SIG-M5 treated with dmso at 0.1 percent for 504 hours (cell line): ENCODE measurements at regions not wholly inside any gene's neighbourhood (a gene's known extent, or its start where the extent isn't known, plus 50 kb on each side); places are given as distances from the start of the nearest gene placed in this dataset.

Experiments
- DNase-seq: peaks from one replicate; lab custom pipeline; 2025; ENCODE audit not compliant: unreplicated experiment; lab: John Stamatoyannopoulos, UW

DNA sequence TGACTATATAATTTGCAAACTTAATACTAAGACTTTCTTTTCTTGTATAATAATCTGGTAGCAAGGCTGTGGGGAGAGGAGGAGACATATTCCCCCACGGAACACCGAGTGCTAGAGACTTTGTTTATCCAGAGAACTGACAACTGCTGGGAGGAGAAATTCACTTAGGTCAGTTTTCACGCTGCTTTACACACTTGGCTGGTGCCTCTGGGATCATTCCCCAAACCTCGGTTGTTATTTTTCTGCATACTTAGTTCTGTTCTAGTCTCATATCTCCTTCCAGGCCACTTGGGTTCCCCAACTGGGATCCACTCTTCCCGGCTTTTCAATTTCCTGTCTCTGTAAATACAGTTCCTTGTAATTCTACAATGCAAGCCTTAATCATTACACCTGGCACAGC, 238.2 kb upstream of the ADAMTS16 start:
- no peak for DNase-seq

DNA sequence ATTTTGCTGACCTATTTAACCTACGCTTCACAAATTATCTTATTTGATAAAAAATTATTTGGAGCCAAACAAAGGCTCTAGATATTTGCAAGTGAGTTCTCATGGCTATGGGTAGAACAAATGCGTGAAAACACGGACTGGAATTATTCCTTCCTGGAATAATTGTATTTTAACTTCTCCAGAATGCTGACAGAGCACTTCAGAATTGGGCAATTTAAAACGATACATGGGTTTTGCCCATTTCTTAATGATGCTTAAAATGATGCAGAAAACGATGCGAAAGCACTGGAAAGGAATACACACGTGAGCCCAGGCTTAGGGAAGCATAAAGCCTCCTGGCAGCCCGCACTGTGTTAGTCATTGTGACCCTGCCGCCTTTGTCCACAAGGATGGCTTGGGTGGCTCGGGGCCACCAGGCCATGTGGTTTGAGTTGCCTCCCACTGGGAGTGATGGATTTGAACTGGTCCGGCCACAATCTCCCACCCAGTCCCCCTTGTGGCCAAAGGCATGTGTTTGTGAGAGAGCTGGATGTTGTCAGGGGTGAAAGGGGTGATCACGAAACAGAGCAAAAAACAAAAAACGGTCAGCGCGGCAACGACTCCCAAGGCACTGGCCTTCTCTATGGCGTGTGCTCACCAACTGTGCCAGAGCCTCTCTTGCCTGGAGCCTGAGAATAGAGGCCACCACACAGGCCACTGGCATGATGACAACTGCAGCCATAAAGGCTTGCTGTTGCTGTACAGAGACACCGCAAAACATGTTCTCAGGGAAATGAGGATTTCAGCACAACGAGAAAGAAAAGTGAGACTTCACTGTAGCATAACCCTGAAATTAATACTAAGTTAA, 234.2 kb upstream of the ADAMTS16 start:
- DNase-seq = no peak

DNA sequence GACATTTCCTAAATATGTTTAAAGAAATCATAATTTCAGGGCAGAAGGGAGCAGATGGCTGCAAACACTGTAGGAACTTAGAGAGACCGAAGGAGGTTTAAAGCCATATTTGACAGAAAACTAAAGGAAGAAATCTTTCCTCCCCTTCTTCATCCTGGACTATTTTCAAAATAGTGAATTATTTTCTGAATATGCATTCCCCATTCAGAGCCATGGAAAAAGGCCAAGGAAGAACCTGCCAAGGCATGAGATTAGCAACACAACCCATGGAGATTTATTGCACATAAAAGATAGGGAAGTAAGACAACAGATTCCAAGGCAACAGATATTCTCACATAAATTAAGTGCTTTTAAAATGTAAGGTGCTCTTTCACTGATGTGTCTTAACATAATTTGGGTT, 233.3 kb upstream of the ADAMTS16 start:
- no peak for DNase-seq

DNA sequence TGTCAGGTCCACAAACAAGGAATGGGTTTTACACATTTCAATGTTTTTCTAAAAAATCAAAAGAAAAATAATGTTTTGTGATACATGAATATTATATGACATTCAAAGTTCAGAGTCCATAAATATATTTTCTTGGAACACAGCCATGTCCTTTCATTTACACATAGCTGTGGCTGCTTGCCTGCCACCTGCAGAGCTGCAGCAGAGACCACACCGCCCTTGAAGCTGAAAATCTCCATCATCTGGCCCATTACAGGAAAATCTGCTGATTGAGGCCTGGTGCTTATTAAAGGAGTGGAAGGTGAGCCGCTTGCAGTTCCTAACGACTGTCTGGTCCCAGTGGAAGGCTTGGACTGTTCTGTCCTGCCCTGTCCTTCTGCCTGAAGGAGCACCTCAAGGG, 232.6 kb upstream of the ADAMTS16 start:
- DNase-seq = no peak

DNA sequence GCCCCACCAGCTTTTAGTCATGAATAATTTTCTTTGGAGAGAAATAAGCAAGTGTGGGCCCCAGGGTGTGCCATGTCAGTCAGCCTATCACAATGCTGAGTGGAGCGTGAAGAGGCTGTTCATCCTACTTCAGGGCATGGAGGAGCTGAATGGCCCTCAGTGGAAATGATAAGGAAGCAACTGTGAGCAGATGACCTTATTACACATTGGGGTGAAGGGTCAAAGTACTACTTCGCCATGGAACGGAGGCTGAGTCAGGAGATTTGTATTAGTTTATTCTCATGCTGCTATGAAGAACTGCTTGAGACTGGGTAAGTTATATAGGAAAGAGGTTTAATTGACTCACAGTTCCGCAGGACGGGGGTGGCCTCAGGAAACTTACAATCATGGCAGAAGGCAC, 231.0 kb upstream of the ADAMTS16 start:
- no peak for DNase-seq

DNA sequence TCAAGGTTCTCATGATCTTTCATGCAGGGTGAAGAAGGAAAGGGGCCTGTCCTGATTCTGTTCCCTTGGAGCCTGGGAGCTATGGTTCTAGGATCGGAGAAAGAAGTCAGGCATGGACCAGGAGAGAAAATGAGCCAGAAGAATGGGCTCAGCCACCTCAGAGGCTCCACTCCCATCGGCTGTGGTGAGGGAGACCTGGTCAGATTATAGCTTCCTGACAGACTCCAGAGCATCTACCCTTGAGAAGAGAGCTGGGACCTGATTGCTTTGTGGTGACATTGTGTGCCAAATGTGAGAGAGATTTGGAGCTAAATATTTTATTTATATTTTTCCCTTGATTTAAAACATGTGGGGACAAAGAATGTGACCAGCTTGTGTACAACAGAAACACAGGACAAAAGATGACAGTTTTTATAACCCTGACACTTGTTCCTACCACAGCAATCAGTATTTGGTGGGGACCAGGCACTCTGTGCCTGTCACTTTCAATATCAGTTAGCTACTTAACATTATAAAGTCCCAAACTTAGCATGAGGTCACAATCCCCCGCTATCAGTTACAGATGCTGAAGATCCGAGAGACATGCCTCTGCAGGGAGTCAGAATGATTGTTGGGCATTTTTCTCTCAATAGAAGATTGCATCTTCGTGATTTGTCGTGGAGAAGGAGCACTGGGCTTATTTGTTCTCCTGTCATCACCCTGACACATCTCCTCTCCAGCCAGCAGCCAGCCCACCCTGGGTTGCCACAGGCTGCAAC, 228.3 kb upstream of the ADAMTS16 start:
- no peak for DNase-seq

DNA sequence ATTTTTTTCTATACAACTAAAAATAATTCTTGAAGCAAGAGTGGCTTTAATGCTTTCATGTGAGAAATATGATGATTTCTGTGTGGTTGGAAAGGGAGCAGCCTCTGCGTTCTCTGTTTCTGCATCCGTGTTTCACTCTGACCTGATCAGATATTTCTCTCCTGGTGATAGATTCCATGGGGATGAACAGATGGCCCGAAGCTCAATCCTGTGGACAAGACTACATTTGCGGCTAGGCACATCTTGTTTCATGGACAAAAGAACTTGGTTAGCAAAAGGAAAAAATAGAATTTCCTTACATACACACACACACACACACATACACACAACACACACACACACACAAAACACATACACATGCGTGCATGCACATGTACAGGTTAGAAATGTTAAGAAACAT, 218.2 kb upstream of the ADAMTS16 start:
- no peak for DNase-seq

DNA sequence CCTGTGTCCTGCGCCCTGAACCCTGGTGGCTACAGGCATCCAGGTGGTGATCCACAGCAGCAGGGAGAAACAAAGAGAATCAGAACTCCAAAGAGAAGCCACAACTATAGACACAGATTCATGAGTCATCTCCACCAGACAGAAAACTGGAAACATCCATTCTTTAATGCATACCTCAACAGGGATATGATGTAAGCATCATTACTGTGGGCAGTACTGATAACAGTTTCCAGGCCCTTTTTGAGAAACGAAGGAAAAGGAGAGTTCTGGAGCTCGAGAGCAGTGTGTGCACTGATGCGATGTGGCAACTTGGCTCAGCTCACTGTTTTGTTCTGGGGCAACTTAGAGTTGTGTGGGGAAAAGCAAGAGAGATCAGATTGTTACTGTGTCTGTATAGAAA, 215.6 kb upstream of the ADAMTS16 start:
- DNase-seq = no peak

DNA sequence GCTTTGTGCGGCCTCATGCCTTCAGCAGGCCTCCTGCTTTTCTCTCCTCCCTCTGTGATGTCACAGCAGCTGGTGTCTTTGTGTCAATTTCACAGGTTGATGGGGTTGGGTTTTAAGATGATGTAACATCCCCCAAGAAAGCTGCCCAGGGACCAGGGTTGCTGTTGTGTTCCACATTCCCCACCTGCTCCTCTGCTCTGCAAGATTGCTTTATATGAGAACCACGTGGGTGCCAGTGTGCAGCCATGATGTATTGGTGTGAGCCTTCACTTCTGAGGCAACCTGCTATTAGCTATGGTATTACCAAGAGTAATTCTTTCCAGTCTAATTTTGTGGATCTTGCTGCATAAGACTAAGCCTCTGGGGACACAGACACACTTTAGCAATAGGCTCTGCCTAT, 213.0 kb upstream of the ADAMTS16 start:
- DNase-seq = no peak

DNA sequence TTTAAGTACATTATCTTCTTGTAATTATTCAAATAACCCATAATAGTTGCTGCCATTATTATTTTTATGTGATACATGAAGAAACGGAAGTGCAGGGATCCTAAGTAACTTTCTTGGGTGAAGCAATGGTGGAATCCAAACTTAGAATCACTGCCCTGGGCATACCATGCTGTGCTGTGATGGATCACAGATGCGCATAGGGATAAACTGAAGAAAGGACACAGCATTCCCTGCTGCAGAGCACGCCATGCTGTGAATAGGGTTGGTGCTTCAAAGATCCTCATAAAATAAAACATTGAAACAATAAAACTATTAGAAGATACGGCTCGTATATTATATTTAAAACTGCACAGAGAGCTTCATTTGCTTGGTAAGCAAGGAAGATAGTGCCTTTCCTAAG, 211.7 kb upstream of the ADAMTS16 start:
- DNase-seq = no peak

DNA sequence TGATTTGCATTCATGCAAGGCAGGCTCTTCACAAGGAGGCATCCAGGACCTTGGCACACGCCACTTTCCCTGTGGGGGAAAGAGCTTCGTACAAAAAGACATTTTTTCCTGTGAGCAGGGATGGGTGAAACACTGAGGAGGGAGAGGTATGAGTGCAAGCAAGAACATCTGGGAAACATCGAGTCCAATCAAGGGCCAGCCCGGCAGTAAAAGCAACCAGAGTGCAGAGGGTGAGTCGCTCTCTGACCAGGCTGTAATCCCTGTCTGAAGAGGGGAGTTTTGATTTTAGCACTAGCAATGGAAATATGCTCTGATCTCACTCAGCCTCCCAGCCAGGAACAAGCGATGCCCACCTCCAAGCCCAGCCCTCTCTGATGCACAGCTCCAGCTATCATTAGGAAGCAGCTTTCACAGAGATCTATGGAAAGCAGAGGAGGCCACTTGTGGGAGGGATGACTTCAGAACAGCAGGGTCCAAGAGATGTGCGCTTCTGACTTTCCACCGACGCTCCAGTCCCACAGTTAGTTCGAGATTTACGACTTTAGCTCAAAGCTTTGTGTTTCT, 211.0 kb upstream of the ADAMTS16 start:
- DNase-seq = no peak

DNA sequence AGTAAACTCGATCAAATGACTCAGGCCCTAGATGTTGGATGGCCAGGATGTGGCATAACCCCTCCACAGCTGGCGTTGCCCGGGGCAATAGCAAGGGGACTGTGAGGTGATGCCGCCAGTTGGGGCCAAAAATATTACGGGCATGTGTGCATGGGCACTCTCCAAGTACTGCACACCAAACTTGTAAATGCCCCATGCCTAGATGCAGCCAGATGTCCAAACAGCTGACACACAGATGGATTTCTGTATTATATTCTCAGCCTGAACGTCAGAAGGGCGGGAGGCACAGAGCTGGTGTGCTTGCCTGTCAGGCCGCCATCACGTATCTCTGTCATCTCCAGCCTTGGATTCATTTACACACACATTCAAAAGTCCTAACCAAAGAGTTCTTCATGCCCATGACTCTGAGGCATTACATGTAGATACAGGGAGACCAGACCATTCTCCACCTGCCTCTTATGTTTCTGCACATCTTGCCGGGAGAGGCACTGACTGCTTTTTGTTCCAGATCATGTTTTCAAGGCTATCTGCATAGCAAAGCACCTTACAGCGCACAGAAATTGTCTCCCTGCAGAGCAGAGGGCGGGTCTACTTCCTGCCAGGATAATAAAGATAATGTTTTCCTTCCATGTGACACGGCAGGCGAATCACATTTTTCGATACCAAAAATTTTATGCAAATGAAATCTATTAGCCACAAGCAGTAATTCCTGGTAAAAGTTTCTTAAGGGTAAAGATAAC, 200.9 kb upstream of the ADAMTS16 start:
- DNase-seq = no peak

DNA sequence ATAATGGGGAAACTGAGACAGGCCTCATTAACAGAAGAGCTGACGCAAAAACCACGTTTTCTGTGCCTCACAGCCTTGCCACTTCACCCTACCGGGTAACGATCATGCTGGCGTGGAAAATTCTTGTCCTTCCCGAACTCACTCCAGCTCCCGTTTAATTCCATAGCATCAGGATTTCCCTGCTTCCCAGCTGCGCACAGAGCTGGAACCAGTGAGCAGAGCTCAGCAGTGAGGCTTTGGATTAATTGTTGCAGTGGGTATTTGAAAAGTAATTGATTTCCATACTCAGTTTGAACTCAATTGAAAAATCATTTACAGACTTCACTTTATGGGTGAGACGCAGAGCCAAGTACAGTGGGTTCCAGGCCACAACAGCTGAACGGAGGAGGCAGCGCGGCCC, 199.0 kb upstream of the ADAMTS16 start:
- no peak for DNase-seq

DNA sequence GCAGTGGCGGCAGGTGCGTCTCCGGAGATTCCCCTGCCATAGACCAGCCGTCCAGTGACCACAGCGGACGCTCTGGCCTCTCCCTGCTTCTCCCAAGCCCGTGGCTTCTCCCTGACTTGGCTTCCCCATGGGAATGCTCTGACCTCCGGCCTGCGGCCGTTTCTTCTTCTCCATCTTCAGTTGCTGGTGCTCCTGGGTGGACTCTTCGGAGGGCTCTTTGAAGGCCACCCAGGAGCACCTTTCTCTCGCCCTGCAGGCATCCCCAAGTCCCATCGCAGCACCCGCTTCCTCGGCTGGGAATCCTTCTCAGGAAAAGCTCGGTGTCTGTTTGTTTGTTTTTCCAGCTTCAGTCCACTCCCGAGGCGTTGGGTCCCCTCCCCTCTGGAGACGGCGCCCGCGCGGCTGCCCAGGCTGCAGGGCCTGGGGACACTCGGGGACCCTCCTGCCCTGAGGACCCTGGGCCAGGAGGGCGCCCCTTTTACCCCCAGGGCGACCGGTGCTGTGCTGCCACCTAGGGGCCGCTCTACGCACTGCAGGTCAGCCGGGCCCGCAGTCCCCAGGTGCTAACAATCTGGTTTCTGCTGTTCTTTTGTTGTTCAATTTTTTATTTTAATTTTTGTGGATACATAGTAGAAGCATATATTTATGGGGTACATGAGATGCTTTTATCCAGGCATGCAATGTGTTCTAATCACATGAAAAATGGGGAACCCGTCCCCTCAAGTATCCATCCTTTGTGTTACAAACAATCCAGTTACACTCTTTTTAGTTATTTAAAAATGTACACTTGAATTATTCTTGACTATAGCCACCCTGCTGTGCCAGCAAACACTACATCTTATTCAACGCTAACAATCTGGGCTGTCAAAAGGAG, 197.9 kb upstream of the ADAMTS16 start:
- no peak for DNase-seq

DNA sequence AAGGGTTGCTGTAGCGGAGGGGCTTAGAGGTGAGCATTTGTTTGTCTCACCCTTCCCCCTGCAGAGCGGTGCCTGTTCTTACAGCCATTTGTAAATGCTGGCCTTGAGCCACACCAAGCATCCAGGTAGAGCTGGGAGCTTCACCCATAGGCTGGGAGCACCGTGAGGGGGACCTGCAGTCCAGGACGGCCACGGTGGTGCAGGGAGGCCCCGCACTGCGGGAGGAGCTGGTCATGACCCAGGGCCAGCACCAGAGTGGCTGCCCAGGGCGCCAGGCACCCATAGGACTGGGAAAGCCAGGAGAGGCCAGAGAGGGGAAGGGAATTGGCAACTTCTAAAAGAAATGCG, 197.3 kb upstream of the ADAMTS16 start:
- DNase-seq = no peak

DNA sequence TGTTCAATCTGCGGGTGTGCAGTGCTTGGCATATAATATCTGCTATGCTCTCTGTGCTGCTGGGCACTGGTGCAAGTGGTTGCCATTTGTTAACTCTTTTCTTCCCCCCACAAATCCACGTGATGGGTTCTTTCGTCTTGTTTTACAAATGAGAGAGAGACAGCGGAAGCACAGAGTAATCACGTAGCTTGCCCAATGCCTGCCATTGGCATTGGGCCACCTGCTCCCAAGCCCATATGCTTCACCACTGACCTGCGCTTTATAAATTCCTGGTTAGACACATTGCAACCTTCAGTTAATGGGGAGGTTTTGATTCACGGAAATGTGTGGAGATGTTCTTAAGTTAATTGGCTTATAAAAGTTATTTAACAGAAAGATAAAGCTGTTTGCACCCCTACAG, 194.8 kb upstream of the ADAMTS16 start:
- no peak for DNase-seq

DNA sequence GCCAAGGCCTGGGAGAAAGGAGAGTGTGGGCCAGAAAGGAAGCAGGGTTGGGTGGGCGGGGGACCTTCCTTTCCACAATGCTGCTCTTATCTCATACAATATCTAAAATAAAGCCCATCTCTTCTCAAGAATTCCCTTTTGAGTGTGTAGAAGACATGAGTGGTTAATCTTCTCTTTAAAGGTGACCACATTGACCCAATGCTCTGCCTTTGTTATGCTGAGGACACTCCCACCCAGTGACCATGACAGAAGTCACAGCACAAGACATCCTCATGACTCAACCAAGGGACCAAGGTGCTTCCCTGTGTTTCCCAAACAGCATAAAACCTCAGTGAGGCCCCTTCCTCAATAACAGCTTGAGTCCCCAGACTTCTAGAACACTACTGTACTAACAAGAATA, 193.0 kb upstream of the ADAMTS16 start:
- no peak for DNase-seq

DNA sequence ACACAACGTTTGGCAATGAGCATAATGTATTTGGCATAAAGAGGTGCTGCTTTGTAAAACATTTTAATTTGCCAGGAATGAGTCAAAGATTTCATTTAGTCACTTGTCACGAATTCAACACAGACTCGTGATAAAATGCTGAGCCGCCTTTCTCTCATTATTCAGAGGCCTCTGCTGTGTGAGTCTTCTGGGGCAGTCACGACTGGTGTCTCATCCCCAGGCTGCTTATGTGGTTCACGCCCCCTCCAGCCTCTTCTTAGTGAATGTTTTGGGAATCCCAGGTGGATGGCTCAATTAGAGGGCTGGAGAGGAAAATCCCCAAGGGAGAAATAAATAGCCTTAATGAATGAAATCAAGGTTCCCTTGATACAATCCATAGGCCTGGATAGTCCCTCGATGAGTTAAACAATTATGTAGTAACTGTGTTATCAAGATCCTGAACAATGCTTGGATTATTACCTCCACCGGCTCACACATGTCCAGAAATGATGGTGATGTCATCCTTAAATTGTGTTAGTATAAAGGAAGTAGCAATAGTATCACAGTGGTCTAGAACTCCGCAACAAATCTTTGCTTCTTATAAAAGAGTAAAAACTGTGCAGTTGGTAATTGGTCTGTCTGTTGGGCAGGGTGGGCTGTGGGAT, 192.1 kb upstream of the ADAMTS16 start:
- DNase-seq = no peak

DNA sequence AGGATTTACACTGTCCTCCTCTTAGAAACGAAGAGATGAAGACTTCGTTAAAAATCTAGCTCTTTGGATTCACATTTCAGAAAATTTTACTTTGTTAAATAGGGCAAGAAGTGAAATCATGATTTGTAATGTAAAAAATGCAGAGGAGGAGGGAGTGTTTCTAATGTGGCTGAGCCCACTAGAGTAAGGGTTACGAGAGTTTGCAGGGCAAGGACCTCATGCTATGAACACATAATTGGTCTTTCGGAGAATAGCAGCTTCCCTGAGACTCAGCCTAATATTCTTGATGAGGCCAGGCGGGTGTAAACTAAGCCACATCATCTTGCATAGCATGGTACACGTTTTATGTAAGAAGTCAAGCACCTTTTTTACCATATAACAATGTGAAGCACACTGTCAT, 191.0 kb upstream of the ADAMTS16 start:
- DNase-seq = no peak

DNA sequence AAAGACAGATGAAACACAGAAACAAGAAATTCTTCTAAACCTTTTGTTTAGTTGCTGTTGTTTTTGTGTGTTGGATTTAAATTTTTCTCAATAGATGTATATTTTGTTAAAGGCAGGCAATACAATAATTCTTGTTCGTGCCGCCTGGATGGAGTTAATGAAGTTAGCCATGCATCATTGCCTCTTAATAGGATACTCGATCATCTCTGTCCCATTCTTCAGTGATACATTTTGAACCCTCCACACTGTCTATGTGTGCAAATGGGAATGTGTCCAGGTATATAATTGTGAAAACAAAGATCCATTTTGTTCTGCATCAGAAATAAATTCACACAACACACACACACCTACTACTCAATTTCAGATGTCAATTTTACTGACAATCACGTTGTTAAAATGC, 186.6 kb upstream of the ADAMTS16 start:
- DNase-seq = no peak
